HG03460 (cell line): ENCODE measurements at regions not wholly inside any gene's neighbourhood (a gene's known extent, or its start where the extent isn't known, plus 50 kb on each side); places are given as distances from the start of the nearest gene placed in this dataset.

ENCODE experiments used
- ATAC-seq: cut with Tn5 transposase; IDR thresholded peaks from one replicate; pipeline ENCODE4 v1.9.1; 2021; ENCODE audit not compliant: unreplicated experiment

DNA sequence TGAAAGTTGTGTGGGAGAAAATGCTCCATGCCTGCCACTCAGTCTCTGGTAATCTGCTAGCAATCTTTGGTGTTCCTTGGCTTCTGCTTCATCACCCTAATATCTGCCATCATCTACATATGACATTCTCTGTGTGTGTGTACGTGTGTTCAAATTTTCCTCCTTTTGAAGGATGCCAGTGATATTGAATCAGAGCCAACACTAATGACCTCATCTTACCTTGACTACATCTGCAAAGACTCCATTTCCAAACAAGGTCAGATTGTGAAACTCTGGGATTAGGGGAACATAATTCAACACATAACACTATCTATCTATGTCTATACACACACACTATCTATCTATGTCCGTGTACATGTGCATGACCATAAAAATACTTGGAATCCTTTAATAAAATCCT lies 81.4 kb upstream of the IRS2 start:
- no peak for ATAC-seq

DNA sequence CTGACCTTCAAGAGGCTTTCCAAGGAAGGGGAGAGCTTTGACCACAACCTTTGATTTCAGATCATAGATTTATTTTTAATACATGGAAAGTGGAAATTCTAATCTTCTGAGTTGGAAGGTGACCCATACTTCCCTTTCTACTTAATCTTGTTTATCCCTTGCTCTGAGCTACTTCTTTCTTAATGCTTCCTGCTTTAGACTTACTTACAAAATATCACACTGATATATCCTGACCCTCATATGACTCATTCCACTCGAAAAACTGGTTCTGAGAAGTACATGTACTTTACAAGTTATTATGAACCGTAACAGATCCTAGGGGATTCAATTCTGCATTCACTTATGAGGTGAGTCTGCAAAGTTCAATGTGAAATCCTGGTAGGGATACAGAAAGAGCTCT lies 76.2 kb upstream of the IRS2 start:
- no peak for ATAC-seq

DNA sequence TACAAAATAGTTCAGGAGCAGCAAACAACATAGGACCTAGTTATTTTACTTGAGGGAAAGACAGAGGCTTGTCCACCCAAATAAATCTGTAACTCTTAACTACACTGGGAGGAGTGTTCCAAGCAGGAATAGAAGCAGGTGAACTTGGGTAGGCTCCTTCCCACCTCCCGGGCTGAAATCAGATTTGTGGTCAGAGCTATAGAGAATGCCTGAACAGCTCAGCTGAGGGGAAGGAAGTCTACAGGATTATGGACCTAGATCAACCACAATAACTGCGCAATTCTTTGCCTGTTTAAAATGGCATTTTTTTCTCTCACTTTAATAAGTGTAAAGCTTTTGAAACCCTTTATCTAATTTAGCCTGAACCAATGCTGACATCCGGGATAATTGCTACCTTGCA lies 73.5 kb upstream of the IRS2 start:
- no peak for ATAC-seq

DNA sequence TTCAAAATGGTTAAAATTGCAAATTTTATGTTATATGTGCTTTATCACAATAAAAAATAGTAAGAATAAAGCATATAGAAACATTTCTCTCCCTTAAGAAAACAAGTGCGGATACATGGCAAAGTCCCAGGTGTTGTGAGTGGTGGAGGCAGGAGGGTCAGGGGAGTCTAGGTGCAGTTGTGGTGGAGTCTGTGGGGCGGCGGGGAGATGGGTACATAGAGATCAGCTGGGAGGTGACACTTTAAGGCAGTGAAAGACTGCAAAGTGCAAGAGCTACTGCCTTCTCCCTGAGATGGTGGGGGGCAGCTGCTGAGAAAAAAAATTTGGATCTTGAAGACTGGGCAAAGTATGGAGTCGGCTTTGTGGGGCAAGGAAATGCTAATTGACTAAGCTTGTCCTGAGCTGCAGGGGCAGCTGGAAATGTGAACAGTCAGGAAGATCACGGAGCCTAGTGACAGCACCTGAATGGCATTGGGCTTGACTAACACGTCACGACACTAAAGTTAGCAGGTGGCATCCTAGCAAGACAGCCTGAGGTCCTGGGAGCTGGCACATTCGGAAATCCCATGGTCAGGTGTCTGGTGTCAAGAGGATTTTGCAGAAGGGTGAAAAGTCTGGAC lies 72.9 kb upstream of the IRS2 start:
- no peak for ATAC-seq

DNA sequence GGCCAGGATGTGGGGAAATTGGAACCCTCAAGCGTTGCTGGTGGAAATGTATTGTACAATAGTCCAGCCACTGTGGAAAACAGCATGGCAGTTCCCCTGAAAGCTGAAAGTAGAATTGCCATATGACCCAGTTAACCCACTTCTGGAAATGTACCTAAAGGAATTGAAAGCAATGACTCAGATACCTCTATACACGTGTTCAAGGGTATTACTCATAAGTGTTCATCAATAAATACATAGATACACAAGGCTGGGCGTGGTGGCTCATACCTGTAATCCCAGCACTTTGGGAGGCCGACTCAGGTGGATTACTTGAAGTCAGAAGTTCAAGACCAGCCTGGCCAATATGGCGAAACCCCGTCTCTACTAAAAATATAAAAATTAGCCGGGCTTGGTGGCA lies 71.9 kb upstream of the IRS2 start:
- no peak for ATAC-seq

DNA sequence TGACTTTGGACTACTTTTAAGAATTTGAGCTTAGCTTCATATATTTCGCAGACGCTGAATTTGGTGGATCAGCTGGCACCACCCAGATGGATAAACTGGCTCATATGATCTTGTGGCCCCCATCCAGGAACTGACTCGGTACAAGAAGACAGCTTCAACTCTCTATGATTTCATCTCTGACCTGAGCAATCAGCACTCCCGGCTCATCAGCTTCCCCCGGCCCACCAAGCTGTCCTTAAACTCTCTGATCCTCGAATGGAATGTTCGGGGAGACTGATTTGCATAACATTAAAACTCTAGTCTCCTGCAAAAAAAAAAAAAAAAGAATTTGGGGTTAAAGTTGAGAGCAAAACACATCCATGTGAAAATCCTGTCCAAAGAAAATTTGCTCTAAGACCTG lies 71.4 kb upstream of the IRS2 start:
- ATAC-seq, result no peak

DNA sequence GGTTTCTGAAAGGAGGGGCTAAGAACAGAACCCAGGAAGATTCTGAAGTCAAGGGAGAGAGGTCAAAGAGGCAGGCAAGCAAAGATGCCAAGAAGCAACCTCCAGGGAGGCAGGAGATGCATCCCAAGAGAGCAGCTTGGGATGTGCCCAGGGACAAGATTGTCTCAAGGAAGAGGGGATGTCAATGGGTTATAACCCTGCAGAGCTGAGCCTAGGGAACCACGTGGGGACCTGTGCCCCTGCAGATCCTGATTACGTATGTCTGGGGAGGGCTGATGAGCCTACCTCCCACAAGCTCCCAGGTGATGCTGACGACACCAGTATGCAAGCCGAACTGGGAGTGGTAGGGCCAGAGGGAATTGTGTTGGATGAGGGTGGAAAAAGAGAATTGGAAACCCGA lies 70.9 kb upstream of the IRS2 start:
- ATAC-seq, result no peak

DNA sequence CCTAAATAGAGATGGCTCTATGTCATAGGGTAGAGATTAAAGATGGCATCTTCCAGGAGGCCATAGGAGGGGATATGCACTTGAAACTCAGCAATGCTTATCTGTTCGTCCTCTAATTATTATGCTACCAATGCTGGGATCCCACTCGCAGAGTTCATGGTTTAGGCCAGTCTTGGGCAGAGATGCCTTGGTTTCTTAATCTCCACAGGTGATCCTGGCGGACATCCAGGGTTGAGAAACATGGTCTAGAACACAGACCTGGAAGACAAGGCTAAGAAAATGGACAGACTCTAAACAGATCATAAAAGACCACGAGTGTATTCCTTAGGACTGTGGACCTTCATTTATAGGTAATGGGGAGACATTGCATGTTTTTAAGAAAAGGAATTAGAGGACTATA lies 70.0 kb upstream of the IRS2 start:
- no peak for ATAC-seq

DNA sequence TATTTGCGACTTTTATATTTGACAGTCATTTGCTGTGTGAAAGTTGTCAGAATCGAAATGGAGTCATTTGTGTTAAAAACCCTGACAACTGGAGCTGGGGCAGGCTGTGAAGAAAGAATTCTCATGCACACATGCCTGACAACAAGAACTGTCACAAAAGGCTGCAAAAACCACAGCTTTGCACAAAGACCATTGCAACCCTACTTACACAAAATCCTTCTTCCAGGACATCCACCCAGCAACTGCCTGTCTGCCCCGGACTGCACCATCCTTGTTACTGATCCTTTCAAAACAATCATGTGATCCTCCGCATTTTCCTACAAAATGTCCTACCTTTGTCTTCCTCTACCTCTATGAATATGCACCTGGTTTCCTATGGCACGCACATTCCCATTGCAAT lies 66.8 kb upstream of the IRS2 start:
- no peak for ATAC-seq

DNA sequence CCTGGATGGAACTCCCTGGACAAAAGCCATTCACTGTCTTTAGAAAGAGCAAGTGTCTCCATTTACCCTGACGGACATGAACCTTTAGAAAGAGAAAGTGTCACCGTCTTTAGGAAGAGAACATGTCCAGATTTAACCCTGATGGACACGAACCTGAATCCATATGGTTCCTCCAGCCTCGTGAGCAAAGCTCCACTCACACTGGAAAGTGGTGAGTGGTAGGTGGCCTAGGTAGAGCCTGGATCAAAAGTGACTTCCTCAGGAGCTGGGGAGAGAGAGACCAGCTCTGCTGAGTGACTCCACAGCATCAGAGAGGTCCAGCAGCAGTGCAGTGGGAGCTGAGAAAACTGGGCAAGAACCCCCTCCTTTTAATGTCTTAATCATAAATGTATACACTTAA lies 59.8 kb upstream of the IRS2 start:
- no peak for ATAC-seq

DNA sequence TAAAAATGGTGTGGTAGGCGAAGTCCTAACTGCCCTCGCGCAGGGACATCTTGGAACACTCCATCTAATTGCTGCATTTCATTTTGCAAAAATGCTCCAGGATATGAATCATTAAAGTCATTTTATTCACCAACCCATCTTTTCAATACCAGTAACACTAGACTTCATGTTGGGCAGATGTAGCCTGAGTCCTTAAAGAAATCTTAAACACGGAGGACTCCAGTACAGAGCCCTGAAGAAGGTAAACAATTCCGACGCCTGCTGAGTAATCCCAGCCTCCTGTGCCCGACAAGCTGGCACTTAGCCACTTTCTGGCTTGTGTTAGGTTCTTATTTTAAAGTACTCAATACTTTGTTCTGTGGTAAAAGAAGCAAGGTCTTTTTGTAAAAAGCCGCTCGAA lies 58.0 kb upstream of the IRS2 start:
- no peak for ATAC-seq

DNA sequence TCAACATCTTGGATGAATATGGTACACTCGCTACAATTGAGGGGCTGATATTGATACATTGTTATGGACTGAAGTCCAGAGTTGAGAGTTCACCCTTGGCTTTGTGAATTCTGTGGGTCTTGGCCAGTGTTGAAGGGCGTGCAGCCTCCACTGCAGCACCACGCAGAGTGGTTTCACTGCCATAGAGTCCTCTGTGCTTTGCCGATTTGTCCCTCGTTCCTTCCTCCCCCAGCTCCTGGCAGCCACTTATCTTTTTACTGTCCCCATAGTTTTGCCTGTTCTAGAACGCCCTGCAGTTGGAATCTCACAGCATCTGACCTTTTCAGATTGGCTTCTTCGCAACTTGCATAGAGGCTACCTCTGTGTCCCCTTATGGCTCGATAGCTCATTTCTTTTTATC lies 57.3 kb upstream of the IRS2 start:
- no peak for ATAC-seq

DNA sequence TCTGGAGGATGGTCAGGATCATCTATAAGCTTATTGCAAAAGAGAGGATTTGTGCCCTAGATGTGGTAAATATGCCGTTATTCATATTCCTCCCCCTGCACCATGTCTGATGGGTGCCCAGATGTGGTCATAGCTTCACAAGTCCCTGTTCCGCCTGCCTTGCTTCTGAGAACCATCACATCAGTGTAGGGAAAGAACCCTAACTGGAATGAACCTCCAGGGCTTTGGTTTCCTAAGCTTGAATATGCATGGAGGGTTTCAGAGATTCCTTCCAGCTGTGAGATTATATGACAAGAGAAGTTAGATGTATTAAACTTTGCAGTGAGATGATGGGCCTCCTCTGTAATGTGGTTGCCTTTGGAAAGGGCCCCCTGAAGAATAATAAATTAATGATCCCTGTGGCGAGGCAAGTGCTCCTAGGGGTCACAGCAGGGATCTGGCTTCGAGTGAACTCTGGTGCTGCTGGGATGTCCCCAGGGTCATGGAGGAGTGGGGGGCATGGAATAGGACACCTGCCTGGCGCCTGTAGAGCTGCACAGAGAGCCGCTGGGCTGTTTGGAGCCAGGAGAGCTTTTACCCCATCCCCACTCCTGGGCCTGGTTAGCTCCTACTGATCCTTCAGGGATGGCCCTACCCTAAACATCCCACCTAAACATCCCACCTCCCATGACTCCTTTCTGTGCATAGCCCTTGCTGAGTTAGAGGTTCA lies 56.0 kb upstream of the IRS2 start:
- no peak for ATAC-seq

DNA sequence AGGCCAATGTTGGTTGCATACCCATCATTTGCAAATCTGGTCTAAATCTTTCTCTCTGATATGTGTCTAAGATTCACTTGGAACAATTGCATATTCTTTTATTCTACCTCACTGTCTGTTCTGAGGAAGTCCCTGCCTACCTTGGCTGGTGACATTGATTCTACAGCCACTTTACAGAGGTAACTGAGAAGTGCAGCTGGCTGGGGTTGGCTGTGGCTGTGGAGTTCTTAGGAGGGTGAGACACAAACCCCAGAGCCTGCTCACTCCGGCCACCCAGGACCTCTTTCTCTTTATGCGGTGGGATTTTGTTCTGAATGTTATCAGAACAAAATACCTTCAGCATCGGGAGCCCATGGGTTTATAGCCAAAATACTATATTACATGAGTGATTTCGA lies 54.5 kb upstream of the IRS2 start:
- ATAC-seq, result no peak

DNA sequence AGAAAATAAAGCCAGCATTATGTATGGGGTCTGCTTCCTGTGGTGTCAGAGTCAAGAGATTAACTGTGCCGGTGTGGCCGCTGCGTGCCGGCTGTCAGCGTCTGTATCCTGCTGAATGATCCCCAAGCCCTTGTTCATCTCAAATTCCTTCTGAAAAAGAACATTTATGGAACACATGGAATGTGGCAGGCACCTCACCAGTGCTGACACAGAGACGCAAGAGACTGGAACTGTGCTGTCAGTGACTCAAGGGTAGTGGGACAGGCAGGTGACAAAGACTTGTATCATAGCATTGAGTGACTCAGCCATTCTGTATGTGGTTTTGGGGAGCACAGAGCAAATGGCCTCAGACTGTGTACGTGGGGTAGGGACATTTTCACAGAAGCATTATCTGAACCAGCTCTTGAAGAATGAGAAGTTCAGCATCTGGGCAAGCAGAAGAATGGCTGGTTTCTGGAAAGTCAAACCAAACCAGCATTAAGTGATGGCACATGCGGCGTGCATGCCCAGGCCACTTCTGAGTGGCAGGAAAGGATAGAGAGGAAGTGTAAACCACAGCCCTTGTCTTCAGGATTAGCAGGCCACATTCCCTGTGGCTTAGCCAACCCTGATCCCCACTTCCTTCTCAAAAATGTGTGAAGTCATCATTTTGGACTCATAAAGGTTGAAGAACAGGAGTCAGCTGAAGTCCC lies 54.0 kb upstream of the IRS2 start:
- peak; percentile 53 for ATAC-seq

DNA sequence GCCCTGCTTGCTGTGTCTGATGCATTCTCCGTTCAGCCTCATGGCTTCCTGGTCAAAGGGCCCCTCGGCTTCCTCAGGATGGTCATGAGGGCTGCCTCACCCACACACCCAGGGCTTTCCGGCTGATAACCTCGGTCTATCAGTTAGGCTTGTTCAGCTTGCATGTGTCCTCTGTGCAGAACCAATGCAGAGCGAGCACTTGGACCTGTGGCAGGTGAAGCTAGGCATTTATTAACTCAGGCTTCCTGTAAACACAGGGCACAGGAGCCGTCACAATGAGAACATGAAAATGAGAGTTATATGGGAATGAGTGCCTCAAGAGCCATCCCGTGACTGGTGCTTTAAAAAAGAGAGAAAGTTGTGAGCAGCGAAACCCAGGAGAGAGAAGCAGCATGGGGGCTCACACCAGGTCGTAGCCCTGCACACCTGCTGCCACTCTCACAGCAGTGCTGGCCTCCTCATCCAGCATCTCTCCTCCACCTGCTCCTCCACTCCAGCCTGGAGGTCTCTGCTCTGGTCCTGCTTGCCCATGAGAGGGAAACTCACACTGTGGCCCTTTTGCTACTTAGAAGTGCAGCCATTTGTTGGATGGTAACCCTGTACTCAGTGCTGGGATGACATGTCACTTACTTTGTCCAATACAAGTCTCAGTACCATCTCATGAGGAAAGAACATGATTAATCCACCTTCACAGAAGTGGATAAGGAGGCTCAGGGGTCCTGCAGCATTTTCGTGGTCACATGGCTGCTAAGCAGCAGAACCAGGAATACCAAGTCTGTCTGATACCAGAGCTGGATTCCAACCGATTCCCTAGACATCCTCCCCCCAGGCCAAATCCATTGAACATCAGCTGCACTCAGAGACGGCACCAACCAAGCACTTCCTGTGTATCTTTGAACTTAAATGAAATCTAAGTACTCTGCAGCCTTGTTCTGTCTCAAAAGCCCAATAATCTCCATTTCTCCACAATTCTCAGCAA lies 50.5 kb upstream of the IRS2 start:
- peak; percentile 67 for ATAC-seq
